ENCODE measurements at regions not wholly inside any gene's neighbourhood (a gene's known extent, or its start where the extent isn't known, plus 50 kb on each side); places are given as distances from the start of the nearest gene placed in this dataset.

DNA sequence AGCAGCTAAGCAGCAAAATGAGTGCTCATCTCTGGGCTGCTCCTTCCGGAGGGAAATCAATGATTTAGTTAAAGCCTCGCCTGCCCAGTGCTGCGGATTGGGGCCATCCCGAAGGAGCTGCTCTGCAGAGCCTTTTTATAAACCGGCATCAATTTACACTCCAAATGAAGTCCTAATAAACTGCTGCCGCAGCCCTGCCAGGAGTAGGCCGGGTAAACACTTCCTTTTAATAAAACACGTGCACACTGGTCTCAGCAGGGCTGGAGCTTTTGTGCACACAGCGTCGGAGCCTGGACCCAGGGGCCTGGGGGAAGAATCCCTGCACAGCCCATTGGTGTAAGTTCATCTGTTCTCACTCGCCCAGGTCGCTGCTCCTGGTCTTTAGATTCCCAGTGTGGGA lies 79.6 kb upstream of the HS3ST2 start:
- Histone ChIP-seq H3K36me3 (no peaks in the 10 kb centered on the region), H3K27me3 (no peaks in the 10 kb centered on the region), H3K4me3 (no peak overlapping the region), H3K4me1 (peaks cover 0 to 4% of the 10 kb centered on the region in 2 donors), H3K9me3 (no peaks in the 10 kb centered on the region), H3K27ac (no peak overlapping the region)
- intact Hi-C loops (cut with DNase I): no loop called here
- no peak for DNase-seq (ENCODE audit: low spot score in 2 of 2)
- TF ChIP-seq, protein P1, sequence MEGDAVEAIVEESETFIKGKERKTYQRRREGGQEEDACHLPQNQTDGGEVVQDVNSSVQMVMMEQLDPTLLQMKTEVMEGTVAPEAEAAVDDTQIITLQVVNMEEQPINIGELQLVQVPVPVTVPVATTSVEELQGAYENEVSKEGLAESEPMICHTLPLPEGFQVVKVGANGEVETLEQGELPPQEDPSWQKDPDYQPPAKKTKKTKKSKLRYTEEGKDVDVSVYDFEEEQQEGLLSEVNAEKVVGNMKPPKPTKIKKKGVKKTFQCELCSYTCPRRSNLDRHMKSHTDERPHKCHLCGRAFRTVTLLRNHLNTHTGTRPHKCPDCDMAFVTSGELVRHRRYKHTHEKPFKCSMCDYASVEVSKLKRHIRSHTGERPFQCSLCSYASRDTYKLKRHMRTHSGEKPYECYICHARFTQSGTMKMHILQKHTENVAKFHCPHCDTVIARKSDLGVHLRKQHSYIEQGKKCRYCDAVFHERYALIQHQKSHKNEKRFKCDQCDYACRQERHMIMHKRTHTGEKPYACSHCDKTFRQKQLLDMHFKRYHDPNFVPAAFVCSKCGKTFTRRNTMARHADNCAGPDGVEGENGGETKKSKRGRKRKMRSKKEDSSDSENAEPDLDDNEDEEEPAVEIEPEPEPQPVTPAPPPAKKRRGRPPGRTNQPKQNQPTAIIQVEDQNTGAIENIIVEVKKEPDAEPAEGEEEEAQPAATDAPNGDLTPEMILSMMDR (IDR thresholded peaks at IDR 0.05): no peak

DNA sequence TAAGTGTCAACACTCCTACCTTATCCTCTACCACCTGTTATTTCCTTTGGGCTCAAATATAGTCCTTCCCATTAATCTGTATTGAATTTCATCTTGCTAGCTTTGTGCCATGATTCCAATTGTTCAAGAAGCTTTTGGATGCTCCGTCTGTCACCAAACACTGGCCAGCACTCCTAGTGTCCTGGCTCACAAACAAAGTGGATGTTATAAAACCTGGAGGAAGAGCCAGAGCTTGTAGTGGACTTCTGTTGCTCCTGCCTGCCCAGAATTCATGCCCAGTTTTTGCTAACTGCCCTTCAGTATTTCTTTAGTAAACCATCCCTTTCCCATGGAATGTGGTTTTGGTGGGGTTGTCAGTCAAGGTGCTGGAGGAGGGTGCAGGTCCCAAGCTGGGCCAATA lies 77.2 kb upstream of the HS3ST2 start:
- Histone ChIP-seq H3K4me3 (no peak overlapping the region), H3K36me3 (no peaks in the 10 kb centered on the region), H3K27me3 (no peaks in the 10 kb centered on the region), H3K9me3 (no peaks in the 10 kb centered on the region), H3K4me1 (peaks cover 0 to 4% of the 10 kb centered on the region in 2 donors), H3K27ac (no peak overlapping the region)
- intact Hi-C loops (cut with DNase I): no loop called here
- DNase-seq (ENCODE audit: low spot score in 2 of 2): no peak
- TF ChIP-seq, protein P1 (IDR thresholded peaks at IDR 0.05): no peak

GRCh38 chr16:22739077-22739476 lies 74.9 kb upstream of the HS3ST2 start:
- Histone ChIP-seq H3K4me1 (no peaks in the 10 kb centered on the region), H3K36me3 (no peaks in the 10 kb centered on the region), H3K4me3 (no peak overlapping the region), H3K27me3 (no peaks in the 10 kb centered on the region), H3K9me3 (no peaks in the 10 kb centered on the region), H3K27ac (no peak overlapping the region)
- TF ChIP-seq, protein P1 (IDR thresholded peaks at IDR 0.05): no peak
- DNase-seq (ENCODE audit: low spot score in 2 of 2): no peak
- intact Hi-C loops (cut with DNase I): no loop called here

DNA sequence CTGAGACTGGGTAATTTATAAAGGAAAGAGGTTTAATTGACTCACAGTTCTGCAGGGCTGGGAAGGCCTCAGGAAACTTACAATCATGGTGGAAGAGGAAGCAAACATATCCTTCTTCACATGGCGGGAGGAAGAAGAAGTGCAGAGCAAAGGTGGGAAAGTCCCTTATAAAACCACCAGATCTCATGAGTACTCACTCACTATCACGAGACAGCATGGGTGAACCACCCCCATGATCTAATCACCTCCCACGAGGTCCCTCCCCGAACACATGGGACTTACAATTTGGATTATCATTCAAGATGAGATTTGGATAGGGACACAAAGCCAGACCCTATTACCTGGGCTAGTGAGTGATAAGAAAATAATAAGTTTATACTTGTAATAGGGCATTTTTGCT lies 70.6 kb upstream of the HS3ST2 start:
- H3K4me3 ChIP-seq: no peak overlapping the region
- DNase-seq (ENCODE audit: low spot score in 2 of 2): no peak

DNA sequence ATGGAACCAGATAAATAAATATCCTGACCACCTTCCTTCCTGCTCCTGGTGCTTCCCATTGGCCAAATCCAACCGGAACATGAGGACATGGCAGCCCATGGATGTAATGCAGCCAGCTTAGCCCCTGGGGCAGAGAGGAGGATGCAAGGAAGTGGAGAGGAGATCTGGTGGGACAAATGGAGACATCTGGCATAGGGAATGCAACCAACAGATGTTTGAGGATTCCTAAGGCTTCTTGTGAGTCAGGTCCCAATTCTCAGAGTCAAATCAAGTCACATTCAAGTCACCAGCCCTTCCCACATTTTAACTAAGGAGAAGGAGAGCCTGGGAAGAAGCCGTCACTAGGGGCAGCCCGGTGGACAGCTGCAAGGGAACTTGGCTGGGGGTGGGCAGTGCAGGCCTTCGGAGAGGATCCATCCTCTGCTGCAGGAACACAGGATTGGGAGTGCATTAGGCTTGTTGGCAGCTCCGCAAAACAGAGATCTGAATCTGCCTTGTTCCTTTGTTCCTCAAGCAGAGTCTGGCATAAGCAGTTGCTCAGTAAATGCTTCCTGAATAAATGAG lies 62.8 kb upstream of the HS3ST2 start:
- no peak overlapping the region for H3K27ac ChIP-seq
- H3K9me3 ChIP-seq: no peaks in the 10 kb centered on the region
- intact Hi-C loops (cut with DNase I): no loop called here
- no peaks in the 10 kb centered on the region for H3K27me3 ChIP-seq
- no peak for DNase-seq (ENCODE audit: low spot score in 2 of 2)
- no peaks in the 10 kb centered on the region for H3K4me1 ChIP-seq
- no peaks in the 10 kb centered on the region for H3K36me3 ChIP-seq
- TF ChIP-seq, protein P1 (IDR thresholded peaks at IDR 0.05): no peak
- no peak overlapping the region for H3K4me3 ChIP-seq

More for the DNA sequence above, 70.6 kb upstream of the HS3ST2 start:
- Histone ChIP-seq H3K36me3 (no peaks in the 10 kb centered on the region), H3K27ac (no peak overlapping the region), H3K4me1 (no peaks in the 10 kb centered on the region), H3K9me3 (no peaks in the 10 kb centered on the region), H3K27me3 (no peaks in the 10 kb centered on the region)
- intact Hi-C loops (cut with DNase I): no loop called here
- TF ChIP-seq, protein P1 (IDR thresholded peaks at IDR 0.05): no peak

DNA sequence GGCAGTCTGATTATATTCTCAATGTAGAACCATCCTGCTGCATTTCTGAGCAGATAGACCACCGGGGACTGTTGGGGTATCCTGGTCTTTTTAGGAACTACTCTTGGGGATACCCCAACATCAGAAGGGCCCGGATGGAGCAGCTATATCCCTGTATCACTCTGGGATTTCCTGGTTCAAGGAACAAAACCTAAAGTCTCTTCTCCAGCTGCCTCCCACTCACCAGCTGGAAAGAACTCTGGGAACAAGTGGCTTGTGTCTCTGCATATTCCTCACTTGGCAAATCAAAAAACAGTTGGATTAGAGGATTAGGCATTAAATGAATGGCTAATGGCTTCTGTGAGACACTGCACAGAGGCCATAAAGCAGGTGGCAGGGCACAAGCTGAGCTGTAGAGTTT lies 62.3 kb upstream of the HS3ST2 start:
- Histone ChIP-seq H3K4me1 (no peaks in the 10 kb centered on the region), H3K36me3 (no peaks in the 10 kb centered on the region), H3K9me3 (no peaks in the 10 kb centered on the region), H3K4me3 (no peak overlapping the region), H3K27me3 (no peaks in the 10 kb centered on the region), H3K27ac (no peak overlapping the region)
- intact Hi-C loops (cut with DNase I): no loop called here
- TF ChIP-seq, protein P1 (IDR thresholded peaks at IDR 0.05): no peak
- DNase-seq (ENCODE audit: low spot score in 2 of 2): no peak
